Smooth muscle cell (in vitro differentiated cells): ENCODE measurements at regions not wholly inside any gene's neighbourhood (a gene's known extent, or its start where the extent isn't known, plus 50 kb on each side); places are given as distances from the start of the nearest gene placed in this dataset.

Experiments used
- DNase-seq: peaks from one replicate; lab custom pipeline; 2025; ENCODE audit not compliant: unreplicated experiment; lab: John Stamatoyannopoulos, UW
- H2AFZ ChIP-seq: fragments of 200-600 bp; sonication (generic); 2 replicates; pipeline ENCODE4 v1.6.0; 2016; ENCODE audit warnings: antibody characterized with exemption, low read depth, mild to moderate bottlenecking
- H3F3A ChIP-seq: fragments of 200-600 bp; sonication (generic); 2 replicates; pipeline ENCODE4 v1.6.0; 2017; ENCODE audit warnings: antibody characterized with exemption, low read depth
- H3K27ac ChIP-seq: fragments of 200-600 bp; sonication (generic); 2 replicates; pipeline ENCODE4 v1.5.1; 2016; ENCODE audit warnings: low read depth, mild to moderate bottlenecking
- H3K27me3 ChIP-seq: fragments of 200-600 bp; sonication (generic); 2 replicates; pipeline ENCODE4 v1.6.1; 2016; ENCODE audit warnings: low read depth, mild to moderate bottlenecking
- H3K36me3 ChIP-seq: fragments of 200-600 bp; sonication (generic); 2 replicates; pipeline ENCODE4 v1.5.1; 2016; ENCODE audit warnings: low read depth
- H3K4me1 ChIP-seq: fragments of 200-600 bp; sonication (generic); 2 replicates; pipeline ENCODE4 v1.5.1; 2016; ENCODE audit warnings: low read depth
- H3K4me2 ChIP-seq: fragments of 200-600 bp; sonication (generic); 2 replicates; pipeline ENCODE4 v1.6.0; 2016; ENCODE audit warnings: mild to moderate bottlenecking
- H3K4me3 ChIP-seq: fragments of 200-600 bp; sonication (generic); 2 replicates; pipeline ENCODE4 v1.5.1; 2016; ENCODE audit warnings: mild to moderate bottlenecking
- H3K79me2 ChIP-seq: fragments of 200-600 bp; sonication (generic); 2 replicates; pipeline ENCODE4 v1.6.0; 2016; ENCODE audit warnings: low read depth, mild to moderate bottlenecking
- H3K9ac ChIP-seq: fragments of 200-600 bp; sonication (generic); 2 replicates; pipeline ENCODE4 v1.6.0; 2016; ENCODE audit warnings: low read depth
- H3K9me3 ChIP-seq: fragments of 200-600 bp; sonication (generic); replicated peaks from 2 replicates; pipeline ENCODE4 v1.5.1; 2016; ENCODE audit warnings: low read depth
- H4K20me1 ChIP-seq: fragments of 200-600 bp; sonication (generic); 2 replicates; pipeline ENCODE4 v1.6.0; 2016; ENCODE audit warnings: low read depth
- WGBS: methylation state at CpG from one replicate; pipeline ENCODE4 v1.1.7; 2016; ENCODE audit warnings: low lambda C conversion rate; 5-methylcytosine and 5-hydroxymethylcytosine counted together
- TF ChIP-seq, protein P1 (sequence below): fragments of 200-600 bp; sonication (generic); IDR thresholded peaks from 2 replicates; pipeline ENCODE4 v1.5.1; 2017; ENCODE audit warnings: borderline replicate concordance, mild to moderate bottlenecking, antibody characterized with exemption; ENCODE audit not compliant: insufficient read depth, poor library complexity, severe bottlenecking

DNA sequence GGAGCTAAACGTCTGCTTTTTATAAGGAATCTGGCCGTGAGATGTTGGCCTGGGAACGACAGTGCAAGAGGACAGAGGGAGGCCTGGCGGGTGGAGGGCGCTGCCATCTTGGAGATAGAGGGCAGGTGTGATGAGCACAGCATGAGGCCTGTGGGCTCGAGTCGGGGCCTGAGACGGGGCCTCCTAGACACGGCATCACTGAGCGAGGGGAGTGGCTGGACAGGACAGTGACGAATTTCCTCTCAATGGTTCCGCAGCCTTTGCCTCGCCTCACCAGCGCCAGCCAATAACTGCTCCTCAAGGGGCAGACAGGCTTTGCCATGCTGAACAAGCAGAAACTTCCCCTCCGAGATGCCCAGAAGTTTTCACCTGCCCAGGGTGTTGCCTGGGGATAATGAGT, 376.7 kb downstream of the THBS2 start:
- 95% methylated on average over 14 of the region's 15 CpGs for WGBS
- Histone ChIP-seq H3K36me3 (no peaks in the 10 kb centered on the region), H3K79me2 (no peaks in the 10 kb centered on the region), H3K9me3 (no peaks in the 10 kb centered on the region), H3K4me1 (no peaks in the 10 kb centered on the region), H3K4me3 (no peak overlapping the region), H3K4me2 (no peak overlapping the region), H3F3A (no peaks in the 10 kb centered on the region), H4K20me1 (no peaks in the 10 kb centered on the region), H3K9ac (no peak overlapping the region), H2AFZ (no peak overlapping the region), H3K27ac (no peak overlapping the region), H3K27me3 (no peaks in the 10 kb centered on the region)
- DNase-seq: no peak
- TF ChIP-seq, protein P1, sequence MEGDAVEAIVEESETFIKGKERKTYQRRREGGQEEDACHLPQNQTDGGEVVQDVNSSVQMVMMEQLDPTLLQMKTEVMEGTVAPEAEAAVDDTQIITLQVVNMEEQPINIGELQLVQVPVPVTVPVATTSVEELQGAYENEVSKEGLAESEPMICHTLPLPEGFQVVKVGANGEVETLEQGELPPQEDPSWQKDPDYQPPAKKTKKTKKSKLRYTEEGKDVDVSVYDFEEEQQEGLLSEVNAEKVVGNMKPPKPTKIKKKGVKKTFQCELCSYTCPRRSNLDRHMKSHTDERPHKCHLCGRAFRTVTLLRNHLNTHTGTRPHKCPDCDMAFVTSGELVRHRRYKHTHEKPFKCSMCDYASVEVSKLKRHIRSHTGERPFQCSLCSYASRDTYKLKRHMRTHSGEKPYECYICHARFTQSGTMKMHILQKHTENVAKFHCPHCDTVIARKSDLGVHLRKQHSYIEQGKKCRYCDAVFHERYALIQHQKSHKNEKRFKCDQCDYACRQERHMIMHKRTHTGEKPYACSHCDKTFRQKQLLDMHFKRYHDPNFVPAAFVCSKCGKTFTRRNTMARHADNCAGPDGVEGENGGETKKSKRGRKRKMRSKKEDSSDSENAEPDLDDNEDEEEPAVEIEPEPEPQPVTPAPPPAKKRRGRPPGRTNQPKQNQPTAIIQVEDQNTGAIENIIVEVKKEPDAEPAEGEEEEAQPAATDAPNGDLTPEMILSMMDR: no peak

DNA sequence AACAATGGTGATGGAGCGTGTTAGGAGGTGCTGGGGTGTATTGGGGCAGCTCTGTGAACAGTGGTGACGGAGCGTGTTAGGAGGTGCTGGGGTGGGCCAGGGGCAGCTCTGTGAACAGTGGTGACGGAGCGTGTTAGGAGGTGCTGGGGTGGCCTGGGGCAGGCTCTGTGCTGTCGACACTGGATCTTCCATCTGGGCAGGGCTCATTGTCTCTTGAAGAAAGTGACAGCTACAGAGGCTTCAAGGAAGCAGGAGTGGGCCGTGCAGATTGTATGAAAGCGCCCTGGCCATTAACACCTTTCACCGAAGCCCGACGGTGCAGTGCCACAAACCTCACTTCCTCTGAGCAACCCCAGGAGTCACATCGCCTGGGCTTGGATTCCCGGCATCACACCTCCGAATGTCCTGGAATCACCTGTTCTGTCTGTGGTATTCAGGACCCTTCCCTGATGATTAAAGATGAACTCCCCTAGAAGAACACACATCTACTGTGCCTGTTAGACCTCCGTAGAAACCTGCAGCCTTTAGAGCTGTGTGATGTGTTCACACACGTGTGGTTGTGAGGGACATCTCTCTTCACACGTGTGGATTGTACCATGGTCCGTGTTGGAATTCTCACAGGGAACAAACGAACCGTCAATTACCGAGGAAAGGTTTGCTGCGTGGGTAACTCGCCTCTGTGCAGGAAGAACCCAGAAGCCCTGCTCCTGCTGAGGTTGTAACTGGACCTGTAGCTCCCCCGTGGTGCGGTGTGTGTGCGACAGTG, 377.7 kb downstream of the THBS2 start:
- no peak overlapping the region for H2AFZ ChIP-seq
- no peaks in the 10 kb centered on the region for H3K36me3 ChIP-seq
- H4K20me1 ChIP-seq: no peaks in the 10 kb centered on the region
- H3K4me1 ChIP-seq: no peaks in the 10 kb centered on the region
- no peak overlapping the region for H3K27ac ChIP-seq
- no peaks in the 10 kb centered on the region for H3K79me2 ChIP-seq
- 95% methylated on average over 25 of the region's 26 CpGs for WGBS
- H3F3A ChIP-seq: no peaks in the 10 kb centered on the region
- no peaks in the 10 kb centered on the region for H3K9me3 ChIP-seq
- DNase-seq: no peak
- H3K4me3 ChIP-seq: no peak overlapping the region
- no peaks in the 10 kb centered on the region for H3K27me3 ChIP-seq
- H3K4me2 ChIP-seq: no peak overlapping the region
- H3K9ac ChIP-seq: no peak overlapping the region
- TF ChIP-seq, protein P1: no peak

DNA sequence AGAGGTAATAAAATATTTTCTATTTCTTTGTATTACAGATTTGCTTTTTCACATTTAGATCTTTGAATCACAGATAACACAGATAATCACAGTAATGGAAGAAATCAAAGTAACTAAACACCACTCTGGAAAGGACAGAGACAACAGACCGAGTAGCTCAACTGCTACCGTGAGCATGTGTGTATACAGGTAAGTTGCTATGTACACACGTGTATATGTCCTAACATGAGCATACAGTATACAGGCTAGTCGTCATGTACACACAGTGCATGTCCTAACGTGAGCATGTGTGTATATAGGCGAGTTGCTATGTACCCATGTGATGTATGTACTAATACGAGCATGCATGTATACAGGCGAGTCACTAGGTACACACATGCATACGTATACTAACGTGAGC, 379.0 kb downstream of the THBS2 start:
- H3K4me3 ChIP-seq: no peak overlapping the region
- WGBS: 94% methylated on average over 10 of the region's 10 CpGs
- H3F3A ChIP-seq: no peaks in the 10 kb centered on the region
- no peak overlapping the region for H3K4me2 ChIP-seq
- H3K36me3 ChIP-seq: no peaks in the 10 kb centered on the region
- H3K9me3 ChIP-seq: no peaks in the 10 kb centered on the region
- H3K79me2 ChIP-seq: no peaks in the 10 kb centered on the region
- no peaks in the 10 kb centered on the region for H3K4me1 ChIP-seq
- H2AFZ ChIP-seq: no peak overlapping the region
- no peaks in the 10 kb centered on the region for H3K27me3 ChIP-seq
- H3K9ac ChIP-seq: no peak overlapping the region
- no peaks in the 10 kb centered on the region for H4K20me1 ChIP-seq
- TF ChIP-seq, protein P1: no peak
- no peak overlapping the region for H3K27ac ChIP-seq
- no peak for DNase-seq
